ENCODE measurements at regions not wholly inside any gene's neighbourhood (a gene's known extent, or its start where the extent isn't known, plus 50 kb on each side); places are given as distances from the start of the nearest gene placed in this dataset.

DNA sequence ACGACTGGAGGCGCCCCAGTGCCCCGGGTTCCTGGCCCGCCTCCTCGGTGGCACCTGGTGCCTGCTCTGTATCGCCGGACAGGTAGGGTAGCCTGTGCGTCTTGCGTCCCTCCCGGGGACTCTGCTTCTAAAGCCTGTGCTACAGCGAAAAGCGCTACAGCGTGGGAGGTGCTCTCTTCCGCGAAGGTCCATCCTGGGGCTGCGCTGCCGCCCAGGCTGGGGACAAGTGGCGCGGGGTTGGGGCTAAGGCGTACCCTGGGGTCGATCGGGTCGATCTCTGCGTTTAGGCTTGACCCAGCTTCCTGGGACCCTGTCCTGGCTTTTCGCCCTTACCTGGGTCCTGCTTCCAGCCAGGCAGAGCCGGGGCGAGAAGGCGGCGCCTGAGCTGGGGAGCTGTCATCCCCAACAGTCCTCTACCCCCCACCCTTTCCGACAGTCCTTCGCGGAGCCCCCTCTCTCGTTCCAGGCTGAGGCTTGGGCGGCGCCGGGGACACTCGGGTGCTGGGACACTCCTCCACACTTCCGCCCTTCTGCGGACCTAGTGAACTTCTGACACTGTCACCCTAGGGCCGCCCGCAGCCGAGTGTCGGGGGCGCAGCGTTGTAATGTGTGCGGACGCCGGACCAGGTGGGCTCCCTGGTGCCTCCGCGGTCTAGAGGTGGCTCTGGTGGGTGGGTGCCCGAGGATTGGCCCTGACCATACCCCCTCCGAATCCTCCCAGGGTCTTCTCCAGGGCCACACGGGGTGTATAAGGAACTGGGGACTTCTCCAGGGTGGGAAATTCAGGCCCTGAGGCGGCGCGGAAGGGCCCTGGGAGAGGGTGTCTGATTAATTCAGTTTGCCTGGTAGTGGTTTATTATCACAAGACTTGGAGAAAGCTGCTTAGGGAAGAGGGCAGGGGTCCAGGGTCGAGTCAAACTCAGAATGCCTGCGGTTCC lies 328.2 kb downstream of the SH3GL2 start:
- Mint-ChIP-seq H3K36me3 (ENCODE audit: low read depth) (no peaks in the 10 kb centered on the region), H3K27ac (no peak overlapping the region), H3K27me3 (peaks cover 32% of the 10 kb centered on the region), H3K4me1 (ENCODE audit: low read depth) (no peaks in the 10 kb centered on the region), H3K4me3 (no peak overlapping the region), H3K9me3 (no peaks in the 10 kb centered on the region)
- intact Hi-C loops (cut with micrococcal nuclease), result no loop called here

- Mint-ChIP-seq H3K27ac (no peak overlapping the region), H3K4me3 (no peak overlapping the region), H3K27me3 (peaks cover 32% of the 10 kb centered on the region), H3K36me3 (ENCODE audit: low read depth) (no peaks in the 10 kb centered on the region), H3K9me3 (no peaks in the 10 kb centered on the region), H3K4me1 (ENCODE audit: low read depth) (no peaks in the 10 kb centered on the region)
- intact Hi-C loops (cut with micrococcal nuclease), result no loop called here
Measured at GRCh38 chr9:17907779-17908508, 329.1 kb downstream of the SH3GL2 start.

DNA sequence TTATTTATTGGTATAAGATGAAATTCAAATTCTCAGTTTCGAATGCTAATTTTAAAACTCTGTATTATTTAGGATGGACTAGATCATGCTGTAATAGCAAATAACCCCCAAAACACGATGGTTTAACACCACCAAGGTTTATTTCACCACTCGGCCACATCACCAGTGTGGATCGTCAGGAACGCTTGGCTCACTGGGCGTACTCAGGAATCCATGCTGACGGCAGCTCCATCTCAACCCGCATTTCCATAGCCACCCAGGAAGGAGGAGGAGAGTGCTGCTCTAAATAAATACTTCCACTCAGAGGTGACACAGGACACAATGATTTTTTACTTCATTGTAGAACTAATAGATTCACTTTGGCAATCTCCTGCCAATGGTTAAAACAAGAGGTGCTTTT lies 347.4 kb downstream of the SH3GL2 start:
- Mint-ChIP-seq H3K27me3 (no peaks in the 10 kb centered on the region), H3K36me3 (ENCODE audit: low read depth) (no peaks in the 10 kb centered on the region), H3K9me3 (no peaks in the 10 kb centered on the region), H3K27ac (no peak overlapping the region), H3K4me3 (no peak overlapping the region), H3K4me1 (ENCODE audit: low read depth) (no peaks in the 10 kb centered on the region)
- intact Hi-C loops (cut with micrococcal nuclease), result loop anchor here (10.0 kb wide), 1 partner anchor 51 kb away; no protein-coding TSS in a partner anchor

DNA sequence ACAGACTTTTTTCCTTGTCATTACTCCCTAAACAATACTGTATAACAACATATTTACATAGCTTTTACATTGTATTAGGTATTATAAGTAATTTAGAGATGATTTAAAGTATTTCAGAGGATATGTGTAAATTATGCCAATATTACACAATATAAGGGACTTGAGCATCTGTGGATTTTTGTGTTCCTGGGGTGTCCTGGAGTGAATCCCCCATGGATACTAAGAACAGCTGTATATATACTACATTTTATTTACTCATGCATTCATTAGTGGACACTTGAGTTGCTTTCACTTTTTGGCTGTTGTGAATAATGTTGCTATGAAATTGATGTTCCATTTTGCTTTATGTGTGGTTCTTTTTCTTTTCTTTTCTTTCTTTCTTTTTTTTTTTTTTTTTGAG lies 348.8 kb downstream of the SH3GL2 start:
- intact Hi-C loops (cut with micrococcal nuclease), result loop anchor here (10.0 kb wide), 1 partner anchor 53 kb away; no protein-coding TSS in a partner anchor
- no peaks in the 10 kb centered on the region for H3K9me3 Mint-ChIP-seq

DNA sequence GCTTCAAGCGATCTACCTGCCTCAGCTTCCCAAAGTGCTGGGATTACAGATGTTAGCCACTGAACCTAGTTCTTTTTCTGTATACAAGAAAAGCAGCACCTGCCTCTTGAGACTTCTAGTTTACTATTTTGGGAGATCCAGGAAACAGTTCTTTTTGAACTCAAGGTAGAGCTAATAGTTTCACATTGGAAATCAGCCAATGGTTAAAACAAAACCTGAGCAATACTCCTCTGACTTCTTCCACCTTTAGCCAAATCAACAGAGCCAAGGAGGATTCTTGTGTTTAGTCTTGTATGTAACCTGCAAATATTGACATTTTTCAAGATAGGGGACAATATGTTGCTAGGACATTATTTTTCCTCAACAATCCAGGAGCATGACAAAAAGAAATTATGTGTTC lies 349.4 kb downstream of the SH3GL2 start:
- no peak overlapping the region for H3K4me3 Mint-ChIP-seq
- H3K36me3 Mint-ChIP-seq (ENCODE audit: low read depth), result no peaks in the 10 kb centered on the region
- no peaks in the 10 kb centered on the region for H3K27me3 Mint-ChIP-seq
- H3K4me1 Mint-ChIP-seq (ENCODE audit: low read depth), result no peaks in the 10 kb centered on the region
- no peak overlapping the region for H3K27ac Mint-ChIP-seq
- intact Hi-C loops (cut with micrococcal nuclease), result loop anchor here (10.0 kb wide), 1 partner anchor 53 kb away; no protein-coding TSS in a partner anchor
- H3K9me3 Mint-ChIP-seq, result no peaks in the 10 kb centered on the region

More for the DNA sequence above, 348.8 kb downstream of the SH3GL2 start:
- no peak overlapping the region for H3K27ac Mint-ChIP-seq
- no peak overlapping the region for H3K4me3 Mint-ChIP-seq
- no peaks in the 10 kb centered on the region for H3K4me1 Mint-ChIP-seq (ENCODE audit: low read depth)
- H3K27me3 Mint-ChIP-seq, result no peaks in the 10 kb centered on the region
- H3K36me3 Mint-ChIP-seq (ENCODE audit: low read depth), result no peaks in the 10 kb centered on the region

- no peaks in the 10 kb centered on the region for H3K36me3 Mint-ChIP-seq (ENCODE audit: low read depth)
- H3K27me3 Mint-ChIP-seq, result no peaks in the 10 kb centered on the region
- no peaks in the 10 kb centered on the region for H3K9me3 Mint-ChIP-seq
- intact Hi-C loops (cut with micrococcal nuclease), result loop anchor here (10.0 kb wide), 1 partner anchor 54 kb away; no protein-coding TSS in a partner anchor
- no peak overlapping the region for H3K27ac Mint-ChIP-seq
- no peak overlapping the region for H3K4me3 Mint-ChIP-seq
- no peaks in the 10 kb centered on the region for H3K4me1 Mint-ChIP-seq (ENCODE audit: low read depth)
Measured at GRCh38 chr9:17928768-17929167, 349.9 kb downstream of the SH3GL2 start.

- no peaks in the 10 kb centered on the region for H3K27me3 Mint-ChIP-seq
- intact Hi-C loops (cut with micrococcal nuclease), result loop anchor here (10.0 kb wide), 1 partner anchor 55 kb away; no protein-coding TSS in a partner anchor
Measured at GRCh38 chr9:17929506-17929905, 350.6 kb downstream of the SH3GL2 start.

GRCh38 chr9:17930071-17930470 lies 351.2 kb downstream of the SH3GL2 start:
- H3K4me1 Mint-ChIP-seq (ENCODE audit: low read depth), result no peaks in the 10 kb centered on the region
- H3K36me3 Mint-ChIP-seq (ENCODE audit: low read depth), result no peaks in the 10 kb centered on the region
- H3K4me3 Mint-ChIP-seq, result no peak overlapping the region
- H3K27ac Mint-ChIP-seq, result no peak overlapping the region
- H3K9me3 Mint-ChIP-seq, result no peaks in the 10 kb centered on the region
- intact Hi-C loops (cut with micrococcal nuclease), result no loop called here
- H3K27me3 Mint-ChIP-seq, result no peaks in the 10 kb centered on the region

More at GRCh38 chr9:17929506-17929905, 350.6 kb downstream of the SH3GL2 start:
- H3K4me3 Mint-ChIP-seq, result no peak overlapping the region
- H3K36me3 Mint-ChIP-seq (ENCODE audit: low read depth), result no peaks in the 10 kb centered on the region
- H3K9me3 Mint-ChIP-seq, result no peaks in the 10 kb centered on the region
- no peaks in the 10 kb centered on the region for H3K4me1 Mint-ChIP-seq (ENCODE audit: low read depth)
- H3K27ac Mint-ChIP-seq, result no peak overlapping the region

- intact Hi-C loops (cut with micrococcal nuclease), result no loop called here
- Mint-ChIP-seq H3K9me3 (peaks cover 9% of the 10 kb centered on the region), H3K27ac (no peak overlapping the region), H3K36me3 (ENCODE audit: low read depth) (no peaks in the 10 kb centered on the region), H3K27me3 (no peaks in the 10 kb centered on the region), H3K4me1 (ENCODE audit: low read depth) (no peaks in the 10 kb centered on the region), H3K4me3 (no peak overlapping the region)
Measured at GRCh38 chr9:17936365-17936764, 357.5 kb downstream of the SH3GL2 start.

GRCh38 chr9:17938035-17938655 lies 359.3 kb downstream of the SH3GL2 start:
- peaks cover 15% of the 10 kb centered on the region for H3K9me3 Mint-ChIP-seq
- no peaks in the 10 kb centered on the region for H3K27me3 Mint-ChIP-seq
- H3K36me3 Mint-ChIP-seq (ENCODE audit: low read depth), result no peaks in the 10 kb centered on the region
- H3K4me3 Mint-ChIP-seq, result no peak overlapping the region
- intact Hi-C loops (cut with micrococcal nuclease), result no loop called here
- H3K27ac Mint-ChIP-seq, result no peak overlapping the region
- H3K4me1 Mint-ChIP-seq (ENCODE audit: low read depth), result no peaks in the 10 kb centered on the region

GRCh38 chr9:17942498-17942897 lies 363.6 kb downstream of the SH3GL2 start:
- intact Hi-C loops (cut with micrococcal nuclease), result no loop called here
- H3K9me3 Mint-ChIP-seq, result peaks cover 25% of the 10 kb centered on the region
- no peak overlapping the region for H3K4me3 Mint-ChIP-seq
- H3K36me3 Mint-ChIP-seq (ENCODE audit: low read depth), result no peaks in the 10 kb centered on the region
- no peak overlapping the region for H3K27ac Mint-ChIP-seq
- no peaks in the 10 kb centered on the region for H3K27me3 Mint-ChIP-seq
- no peaks in the 10 kb centered on the region for H3K4me1 Mint-ChIP-seq (ENCODE audit: low read depth)

DNA sequence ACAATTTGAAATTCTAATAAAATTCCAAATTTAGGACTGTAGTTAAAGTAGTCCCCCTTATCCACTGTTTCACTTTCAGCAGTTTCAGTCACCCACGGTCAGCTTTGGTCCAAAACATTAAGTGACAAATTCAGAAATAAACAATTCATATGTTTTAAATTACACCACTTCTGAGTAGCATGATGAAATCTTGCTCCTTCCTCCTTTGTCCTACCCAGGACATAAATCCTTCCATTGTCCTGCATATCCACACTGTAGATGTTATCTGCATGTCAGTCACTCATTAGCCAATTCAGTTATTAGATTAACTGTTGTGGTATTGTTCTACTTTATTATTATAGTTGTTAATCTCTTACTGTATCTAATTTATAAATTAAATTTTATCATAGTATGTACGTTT lies 376.5 kb downstream of the SH3GL2 start:
- no peaks in the 10 kb centered on the region for H3K9me3 Mint-ChIP-seq
- H3K27me3 Mint-ChIP-seq, result no peaks in the 10 kb centered on the region
- no peaks in the 10 kb centered on the region for H3K36me3 Mint-ChIP-seq (ENCODE audit: low read depth)

DNA sequence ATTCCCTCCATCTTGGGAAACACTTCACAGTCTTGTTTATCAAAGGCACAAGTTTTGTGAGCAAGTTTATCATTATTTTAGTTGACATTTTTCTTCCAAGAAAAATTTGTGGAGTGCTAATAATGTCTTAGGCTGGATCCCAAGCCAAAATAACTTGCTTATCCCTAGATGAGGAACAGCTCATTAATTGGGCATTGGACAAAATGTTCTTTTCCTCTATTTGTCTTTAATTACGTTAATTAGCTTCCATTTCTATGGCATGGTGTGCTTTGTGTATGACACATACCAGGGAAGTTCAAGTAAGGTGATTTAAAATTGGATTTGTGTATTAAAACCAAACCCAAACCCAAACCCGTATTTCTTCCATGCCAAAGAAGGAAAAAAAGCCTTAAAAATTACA lies 379.5 kb downstream of the SH3GL2 start:
- intact Hi-C loops (cut with micrococcal nuclease), result no loop called here
- no peak overlapping the region for H3K27ac Mint-ChIP-seq
- no peaks in the 10 kb centered on the region for H3K4me1 Mint-ChIP-seq (ENCODE audit: low read depth)
- no peaks in the 10 kb centered on the region for H3K27me3 Mint-ChIP-seq
- no peaks in the 10 kb centered on the region for H3K9me3 Mint-ChIP-seq
- H3K36me3 Mint-ChIP-seq (ENCODE audit: low read depth), result no peaks in the 10 kb centered on the region
- H3K4me3 Mint-ChIP-seq, result no peak overlapping the region

More for the DNA sequence above, 376.5 kb downstream of the SH3GL2 start:
- intact Hi-C loops (cut with micrococcal nuclease), result no loop called here
- H3K27ac Mint-ChIP-seq, result no peak overlapping the region
- H3K4me3 Mint-ChIP-seq, result no peak overlapping the region
- no peaks in the 10 kb centered on the region for H3K4me1 Mint-ChIP-seq (ENCODE audit: low read depth)

DNA sequence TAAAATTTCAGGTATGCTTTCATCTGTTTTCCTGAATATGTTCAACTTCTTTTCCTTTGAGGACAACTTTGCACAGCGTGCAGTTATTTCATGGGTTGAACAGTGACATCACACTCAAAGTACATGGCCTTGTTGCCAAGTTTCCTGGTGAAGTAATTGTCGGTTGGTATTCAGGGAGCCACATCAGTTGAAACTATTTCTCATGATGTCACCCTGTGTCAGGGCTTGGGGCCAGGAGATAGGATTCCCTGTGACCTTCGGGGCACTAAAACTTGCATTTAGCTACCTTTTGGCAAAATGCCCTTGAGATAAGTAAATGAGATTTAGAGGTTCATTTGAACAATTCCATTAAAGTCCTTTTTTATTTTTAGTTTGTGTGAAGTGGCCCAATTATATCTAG lies 383.9 kb downstream of the SH3GL2 start:
- Mint-ChIP-seq H3K36me3 (ENCODE audit: low read depth) (no peaks in the 10 kb centered on the region), H3K27ac (no peak overlapping the region), H3K4me3 (no peak overlapping the region), H3K9me3 (no peaks in the 10 kb centered on the region), H3K4me1 (ENCODE audit: low read depth) (no peaks in the 10 kb centered on the region), H3K27me3 (no peaks in the 10 kb centered on the region)
- intact Hi-C loops (cut with micrococcal nuclease), result no loop called here
